ENCODE measurements at regions not wholly inside any gene's neighbourhood (a gene's known extent, or its start where the extent isn't known, plus 50 kb on each side); places are given as distances from the start of the nearest gene placed in this dataset.

GRCh38 chr11:81897639-81898038, 836.0 kb downstream of the FAM181B start (continued):
- no peak for TF ChIP-seq NRF1 (IDR thresholded peaks at IDR 0.05; ENCODE audit: low read depth, low read length)
- TF ChIP-seq KDM4A (IDR thresholded peaks at IDR 0.05; ENCODE audit: low read depth, low read length, severe bottlenecking) = no peak
- TF ChIP-seq KDM5A (IDR thresholded peaks at IDR 0.05; ENCODE audit: low read length) = no peak
- TF ChIP-seq SRF (IDR thresholded peaks at IDR 0.05; ENCODE audit: low read depth, low read length) = no peak
- TF ChIP-seq JUND (IDR thresholded peaks at IDR 0.05; ENCODE audit: low read length) = no peak
- TF ChIP-seq TAF1 (IDR thresholded peaks at IDR 0.05; ENCODE audit: low read depth, low read length) = no peak
- TF ChIP-seq RFX5 (IDR thresholded peaks at IDR 0.05; ENCODE audit: borderline replicate concordance, low read depth, low read length) = no peak

Measured in H1 (cell line).